K562 (cell line): ENCODE measurements at regions not wholly inside any gene's neighbourhood (a gene's known extent, or its start where the extent isn't known, plus 50 kb on each side); places are given as distances from the start of the nearest gene placed in this dataset.

ENCODE experiments used
- ATAC-seq: fragments of 200-7000 bp; cut with Tn5 transposase; 3 replicates; pipeline ENCODE4 v1.9.1; 2020; ENCODE audit warnings: moderate library complexity
- BruUV-seq: library from RNA; stranded (reverse); fragments of 400-500 nt; replicated peaks from 2 replicates; lab custom pipeline; 2021; lab: Mats Ljungman, UMichigan
- CTCF ChIA-PET: fragments of 300-600 bp; formaldehyde crosslinking; extraction: SDS; loops from one replicate; lab custom pipeline; 2021; ENCODE audit warnings: low intra/inter-chr PET ratio; lab: Yijun Ruan, JAX
- POLR2A ChIA-PET: fragments of 300-600, 350-650 bp; sonication (Branson Sonifier 250); formaldehyde crosslinking; extraction: SDS; loops from one replicate; lab custom pipeline; 2021; ENCODE audit warnings: antibody characterized with exemption, inconsistent platforms; lab: Yijun Ruan, JAX
- DNase-seq, 4 experiments: peaks; one replicate each; pipeline versions ENCODE4 v3.0.0 to v3.0.0-alpha.2; 2011 to 2018; ENCODE audit warnings: low spot score in 3 of 4, mixed read lengths in 3 of 4; ENCODE audit errors: extremely low read depth in 1 of 4
- FAIRE-seq: peaks from 2 replicates; lab custom pipeline; 2011; peaks lifted over from hg19 to GRCh38; lab: Jason Lieb, UNC
- H2AFZ ChIP-seq: 2 replicates; pipeline ENCODE4 v1.6.0; 2011; ENCODE audit warnings: low read depth, low read length, control low read depth, inconsistent platforms
- H3K27ac ChIP-seq: fragments of 200-600 bp; 3 replicates; pipeline ENCODE4 v1.8.0; 2011; ENCODE audit warnings: low read depth, mild to moderate bottlenecking, control low read depth, inconsistent platforms, low read length, moderate library complexity, mixed read lengths; ENCODE audit errors: extremely low read depth
- H3K27me3 ChIP-seq, 2 experiments: fragments of 300-600 bp in 1 of 2; 2 replicates in 1 of 2; 3 replicates in 1 of 2; pipeline versions ENCODE4 v1.6.0 to v1.8.0; 2011; ENCODE audit warnings: inconsistent platforms in 2 of 2, low read length in 2 of 2, mild to moderate bottlenecking in 1 of 2, mixed read lengths in 1 of 2, moderate library complexity in 1 of 2; ENCODE audit not compliant: control insufficient read depth in 2 of 2, insufficient read depth in 2 of 2
- H3K36me3 ChIP-seq: fragments of 300-600 bp; 3 replicates; pipeline ENCODE4 v1.8.0; 2011; ENCODE audit warnings: mild to moderate bottlenecking, low read length, inconsistent platforms; ENCODE audit not compliant: control insufficient read depth, insufficient read depth
- H3K4me1 ChIP-seq, 2 experiments: fragments of 200-600 bp in 1 of 2; replicated peaks in 1 of 2; 2 replicates in 1 of 2; 3 replicates in 1 of 2; pipeline versions ENCODE4 v1.5.1 to v1.8.0; 2011; ENCODE audit warnings: inconsistent platforms in 2 of 2, low read length in 2 of 2, mild to moderate bottlenecking in 1 of 2, mixed read lengths in 1 of 2, moderate library complexity in 1 of 2; ENCODE audit not compliant: control insufficient read depth in 2 of 2, insufficient read depth in 2 of 2
- H3K4me2 ChIP-seq: 2 replicates; pipeline ENCODE4 v1.6.1; 2011; ENCODE audit warnings: low read length, control low read depth, inconsistent platforms, mixed read lengths; ENCODE audit not compliant: insufficient read depth
- H3K4me3 ChIP-seq: fragments of 200-600 bp; sonication (generic), shearing (Covaris generic); 2 replicates; pipeline ENCODE4 v1.5.1; 2016; ENCODE audit warnings: control low read depth, inconsistent platforms
- H3K79me2 ChIP-seq: fragments of 200-600 bp; 3 replicates; pipeline ENCODE4 v1.8.0; 2011; ENCODE audit warnings: low read length, inconsistent platforms; ENCODE audit not compliant: control insufficient read depth, insufficient read depth
- H3K9ac ChIP-seq, 2 experiments: 2 replicates each; pipeline versions ENCODE4 v1.6.0 to v1.6.1; 2011; ENCODE audit warnings: low read depth in 2 of 2, low read length in 2 of 2, control low read depth in 1 of 2, inconsistent platforms in 1 of 2, mild to moderate bottlenecking in 1 of 2, mixed read lengths in 1 of 2; ENCODE audit not compliant: insufficient read depth in 1 of 2
- H3K9me1 ChIP-seq: one replicate; pipeline ENCODE4 v1.6.0; 2011; ENCODE audit warnings: inconsistent platforms, mild to moderate bottlenecking, low read length, moderate library complexity; ENCODE audit not compliant: control insufficient read depth, insufficient read depth
- H3K9me3 ChIP-seq: replicated peaks from 2 replicates; pipeline ENCODE4 v1.5.1; 2011; ENCODE audit warnings: low read depth, low read length, inconsistent platforms; ENCODE audit not compliant: control insufficient read depth, insufficient read depth
- H4K20me1 ChIP-seq: replicated peaks from 2 replicates; pipeline ENCODE4 v1.6.1; 2011; ENCODE audit warnings: low read length, inconsistent platforms, mixed read lengths; ENCODE audit not compliant: control insufficient read depth, insufficient read depth
- SRSF1 ChIP-seq: fragments of 200-400 bp; formaldehyde crosslinking; IDR thresholded peaks from 2 replicates; pipeline ENCODE4 v1.6.1; 2017; ENCODE audit warnings: mild to moderate bottlenecking, low read depth, low read length, moderate library complexity
- ZFX ChIP-seq: sonication (generic); formaldehyde crosslinking; IDR thresholded peaks from 2 replicates; pipeline ENCODE4 v1.8.0; 2022; ENCODE audit warnings: mild to moderate bottlenecking, missing genetic modification reagents, moderate library complexity
- ZNF77 ChIP-seq: fragments of 250-450 bp; sonication (Bioruptor Pico); IDR thresholded peaks from 2 replicates; pipeline ENCODE4 v1.5.0; 2020
- WGBS: fragments of 100-300 bp; shearing (Covaris generic); methylation state at CpG from one replicate; pipeline ENCODE4 v1.1.6; 2016; ENCODE audit warnings: low coverage, mixed read lengths; ENCODE audit not compliant: insufficient coverage; ENCODE audit errors: missing lambda C conversion rate; 5-methylcytosine and 5-hydroxymethylcytosine counted together
- in situ Hi-C: fragments of 300-500 bp; cut with MboI; formaldehyde crosslinking; loops from 4 replicates; pipeline ENCODE4 v1.15.0; 2018; ENCODE audit warnings: inconsistent platforms, mixed read lengths
- intact Hi-C: fragments of 100-400 bp; cut with micrococcal nuclease; formaldehyde crosslinking; loops from 2 replicates; pipeline ENCODE4 v1.14.2; 2022
- TF ChIP-seq, protein P1 (sequence below): sonication (generic); formaldehyde crosslinking; IDR thresholded peaks from 2 replicates; pipeline ENCODE4 v1.8.0; 2022; ENCODE audit warnings: missing genetic modification reagents, mild to moderate bottlenecking, borderline replicate concordance

DNA sequence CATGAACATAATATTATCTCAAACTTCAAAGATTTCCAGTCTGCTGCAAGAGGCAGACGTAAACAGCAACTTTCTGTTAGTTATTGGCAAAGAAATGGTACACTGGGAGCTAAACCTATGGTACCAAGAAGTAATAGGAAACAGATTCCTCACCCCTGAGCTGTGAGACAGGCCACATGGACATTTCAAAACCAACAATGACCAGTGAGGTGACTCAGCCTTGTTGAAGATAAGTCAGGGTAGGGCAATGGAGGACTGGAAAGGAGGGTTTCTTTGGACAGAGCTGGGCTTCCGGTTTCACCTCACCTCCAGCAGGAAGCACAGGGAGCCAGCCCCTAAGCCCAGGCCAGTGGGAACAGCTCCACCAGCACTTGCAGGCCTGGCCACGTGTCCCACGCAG, 1320.5 kb downstream of the AACS start (continued):
- TF ChIP-seq, protein P1, sequence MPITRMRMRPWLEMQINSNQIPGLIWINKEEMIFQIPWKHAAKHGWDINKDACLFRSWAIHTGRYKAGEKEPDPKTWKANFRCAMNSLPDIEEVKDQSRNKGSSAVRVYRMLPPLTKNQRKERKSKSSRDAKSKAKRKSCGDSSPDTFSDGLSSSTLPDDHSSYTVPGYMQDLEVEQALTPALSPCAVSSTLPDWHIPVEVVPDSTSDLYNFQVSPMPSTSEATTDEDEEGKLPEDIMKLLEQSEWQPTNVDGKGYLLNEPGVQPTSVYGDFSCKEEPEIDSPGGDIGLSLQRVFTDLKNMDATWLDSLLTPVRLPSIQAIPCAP (CRISPR knock-in tag), result no peak
- TF ChIP-seq ZNF77 (CRISPR knock-in tag), result no peak
- TF ChIP-seq, all 486 proteins: peak for 0

DNA sequence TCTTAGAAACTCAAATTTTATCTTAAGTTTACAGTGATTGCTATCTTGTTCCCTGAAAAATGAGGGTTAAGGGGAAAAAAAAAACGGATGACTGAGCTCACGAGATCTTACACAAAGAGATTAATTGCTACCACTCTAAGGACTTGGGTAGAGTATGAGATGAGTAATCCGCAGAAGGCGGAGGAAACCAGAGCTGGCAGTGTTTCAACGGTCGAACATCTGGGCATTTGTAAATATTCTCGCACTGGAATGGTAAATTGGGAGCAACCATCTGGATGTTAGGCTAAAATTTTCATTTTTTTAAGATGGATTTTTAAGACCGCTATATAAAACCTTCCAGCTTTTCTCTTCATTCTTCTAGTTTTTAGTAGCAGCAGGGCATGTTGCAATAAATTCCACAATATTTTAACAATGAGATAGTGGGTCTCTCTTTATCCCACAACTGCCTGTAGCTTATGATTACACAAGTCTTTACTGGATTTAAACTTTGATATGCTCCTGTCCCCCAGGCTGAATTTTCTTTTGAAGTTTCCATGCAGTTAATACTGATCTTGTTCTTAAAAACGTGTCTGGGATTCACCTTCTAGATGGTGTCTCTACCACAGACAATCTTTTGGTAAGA, 1324.1 kb downstream of the AACS start:
- ChIA-PET CTCF (no interaction called here), POLR2A (no interaction called here)
- FAIRE-seq (no peak), ATAC-seq (no peak), DNase-seq (no peak)
- no TSS peak for BruUV-seq
- Histone ChIP-seq H3K4me1 (no peaks in the 10 kb centered on the region), H3K79me2 (no peaks in the 10 kb centered on the region), H3K36me3 (no peaks in the 10 kb centered on the region), H3K4me2 (no peak overlapping the region), H3K9ac (no peak overlapping the region), H3K27me3 (no peaks in the 10 kb centered on the region), H3K4me3 (no peak overlapping the region), H3K27ac (no peak overlapping the region), H3K9me1 (no peaks in the 10 kb centered on the region), H4K20me1 (no peaks in the 10 kb centered on the region), H3K9me3 (no peaks in the 10 kb centered on the region), H2AFZ (no peak overlapping the region)
- WGBS, result under 1% methylated on average over 9 of the region's 9 CpGs
- intact Hi-C loops, result no loop called here
- TF ChIP-seq ZFX (CRISPR knock-in tag), result no peak
- no peak for TF ChIP-seq SRSF1
- in situ Hi-C loops, result no loop called here
